H1 (cell line): ENCODE measurements at regions not wholly inside any gene's neighbourhood (a gene's known extent, or its start where the extent isn't known, plus 50 kb on each side); places are given as distances from the start of the nearest gene placed in this dataset.

Experiments
- CTCF ChIA-PET: fragments of 300-600 bp; sonication (Branson Sonifier 250); formaldehyde crosslinking; loops from one replicate; lab custom pipeline; 2021; ENCODE audit not compliant: partially characterized antibody; lab: Charles Lee
- POLR2A ChIA-PET: fragments of 300-600 bp; sonication (Branson Sonifier 250); formaldehyde crosslinking; loops from one replicate; lab custom pipeline; 2021; ENCODE audit warnings: inconsistent platforms; ENCODE audit not compliant: partially characterized antibody; lab: Charles Lee
- DNase-seq, 2 experiments: peaks; one replicate each; pipeline versions ENCODE4 v3.0.0 to v3.0.0-alpha.2; 2010 to 2022; ENCODE audit warnings: low spot score in 2 of 2, low read depth in 1 of 2, mixed read lengths in 1 of 2
- FAIRE-seq: peaks from 2 replicates; lab custom pipeline; 2011; peaks lifted over from hg19 to GRCh38; lab: Jason Lieb, UNC
- H2AFZ ChIP-seq: 2 replicates; pipeline ENCODE4 v1.8.1; 2012; ENCODE audit warnings: low read length, inconsistent platforms
- H2AK5ac ChIP-seq: 2 replicates; pipeline ENCODE4 v1.6.1; 2013; ENCODE audit warnings: low read depth, low read length
- H2BK120ac ChIP-seq: replicated peaks from 2 replicates; pipeline ENCODE3; 2013; ENCODE audit warnings: low read depth, low read length, inconsistent platforms
- H2BK12ac ChIP-seq: 2 replicates; pipeline ENCODE4 v1.6.1; 2013; ENCODE audit warnings: low read depth, low read length
- H2BK15ac ChIP-seq: 2 replicates; pipeline ENCODE4 v1.6.1; 2013; ENCODE audit warnings: low read length
- H2BK20ac ChIP-seq: 2 replicates; pipeline ENCODE4 v1.6.1; 2013; ENCODE audit warnings: low read length
- H2BK5ac ChIP-seq: 2 replicates; pipeline ENCODE4 v1.6.1; 2013; ENCODE audit warnings: low read depth, low read length
- H3K14ac ChIP-seq: 2 replicates; pipeline ENCODE4 v1.6.1; 2013; ENCODE audit warnings: inconsistent platforms; ENCODE audit not compliant: insufficient read length
- H3K18ac ChIP-seq: 2 replicates; pipeline ENCODE4 v1.6.1; 2013; ENCODE audit warnings: low read length; ENCODE audit errors: extremely low read depth
- H3K23ac ChIP-seq: 2 replicates; pipeline ENCODE4 v1.6.1; 2013; ENCODE audit warnings: inconsistent platforms; ENCODE audit not compliant: insufficient read length
- H3K23me2 ChIP-seq: 2 replicates; pipeline ENCODE4 v1.6.1; 2013; ENCODE audit warnings: low read depth, low read length
- H3K27ac ChIP-seq: 2 replicates; pipeline ENCODE4 v1.6.1; 2011; ENCODE audit warnings: low read depth, low read length, inconsistent platforms
- H3K27me3 ChIP-seq, 4 experiments: replicated peaks in 1 of 4; 1 replicate in 1 of 4; 2 replicates in 3 of 4; pipeline versions ENCODE4 v1.6.1 to v1.8.1; 2011 to 2013; ENCODE audit warnings: low read length in 3 of 4, mild to moderate bottlenecking in 3 of 4, inconsistent platforms in 2 of 4, mixed read lengths in 2 of 4, moderate library complexity in 1 of 4; ENCODE audit not compliant: control insufficient read depth in 3 of 4, insufficient read depth in 3 of 4; ENCODE audit errors: extremely low read depth in 1 of 4
- H3K36me3 ChIP-seq, 4 experiments: 2 replicates each; pipeline versions ENCODE4 v1.6.1 to v1.8.1; 2011 to 2013; ENCODE audit warnings: mild to moderate bottlenecking in 4 of 4, low read length in 3 of 4, moderate library complexity in 2 of 4, control low read depth in 1 of 4, inconsistent platforms in 1 of 4; ENCODE audit not compliant: insufficient read depth in 4 of 4, control insufficient read depth in 2 of 4
- H3K4ac ChIP-seq: replicated peaks from 2 replicates; pipeline ENCODE3; 2013; ENCODE audit warnings: low read length, low read depth, mixed read lengths, inconsistent platforms; ENCODE audit not compliant: insufficient read length
- H3K4me1 ChIP-seq, 4 experiments: replicated peaks in 1 of 4; 1 replicate in 1 of 4; 2 replicates in 3 of 4; pipeline versions ENCODE4 v1.6.1 to v1.8.1; 2011 to 2013; ENCODE audit warnings: low read length in 3 of 4, inconsistent platforms in 2 of 4, mixed read lengths in 1 of 4; ENCODE audit not compliant: insufficient read depth in 4 of 4, control insufficient read depth in 3 of 4
- H3K4me2 ChIP-seq, 2 experiments: 2 replicates each; pipeline versions ENCODE4 v1.6.1 to v1.8.1; 2011 to 2013; ENCODE audit warnings: low read depth in 2 of 2, low read length in 2 of 2, control low read depth in 1 of 2, inconsistent platforms in 1 of 2, mild to moderate bottlenecking in 1 of 2; ENCODE audit not compliant: insufficient read depth in 1 of 2
- H3K4me3 ChIP-seq, 4 experiments: fragments of 200-600, 300-600 bp in 1 of 4; sonication (generic), shearing (Covaris generic), sonication (Bioruptor Twin) in 1 of 4; 2 replicates each; pipeline versions ENCODE4 v1.5.1 to v1.8.1; 2011 to 2016; ENCODE audit warnings: low read length in 4 of 4, low read depth in 3 of 4, control low read depth in 2 of 4, inconsistent platforms in 2 of 4, mild to moderate bottlenecking in 2 of 4, mixed read lengths in 1 of 4, moderate library complexity in 1 of 4; ENCODE audit not compliant: insufficient read depth in 2 of 4; ENCODE audit errors: extremely low read depth in 1 of 4
- H3K56ac ChIP-seq: replicated peaks from 2 replicates; pipeline ENCODE3; 2013; ENCODE audit warnings: low read depth, mild to moderate bottlenecking, mixed read lengths, low read length, inconsistent platforms; ENCODE audit not compliant: insufficient read length
- H3K79me1 ChIP-seq: 2 replicates; pipeline ENCODE4 v1.6.1; 2013; ENCODE audit warnings: low read depth, low read length, control low read depth
- H3K79me2 ChIP-seq, 2 experiments: 2 replicates each; pipeline versions ENCODE4 v1.6.1 to v1.8.1; 2012 to 2013; ENCODE audit warnings: low read length in 2 of 2, mild to moderate bottlenecking in 2 of 2, inconsistent platforms in 1 of 2; ENCODE audit not compliant: insufficient read depth in 2 of 2, control insufficient read depth in 1 of 2
- H3K9ac ChIP-seq, 4 experiments: replicated peaks in 1 of 4; 1 replicate in 1 of 4; 2 replicates in 3 of 4; pipeline versions ENCODE4 v1.6.1 to v1.8.1; 2011 to 2013; ENCODE audit warnings: low read depth in 3 of 4, low read length in 3 of 4, control low read depth in 2 of 4, mild to moderate bottlenecking in 2 of 4, moderate library complexity in 2 of 4, inconsistent platforms in 1 of 4; ENCODE audit errors: extremely low read depth in 1 of 4
- H3K9me3 ChIP-seq, 2 experiments: 2 replicates each; pipeline versions ENCODE4 v1.6.1 to v1.8.1; 2012 to 2013; ENCODE audit warnings: mild to moderate bottlenecking in 2 of 2, moderate library complexity in 2 of 2, control low read depth in 1 of 2, inconsistent platforms in 1 of 2, low read depth in 1 of 2, low read length in 1 of 2, mixed read lengths in 1 of 2; ENCODE audit not compliant: insufficient read depth in 2 of 2
- H4K20me1 ChIP-seq, 2 experiments: replicated peaks in 1 of 2; 2 replicates each; pipeline versions ENCODE3 to v1.8.1; 2011 to 2013; ENCODE audit warnings: inconsistent platforms in 2 of 2, low read length in 2 of 2, mild to moderate bottlenecking in 1 of 2; ENCODE audit not compliant: insufficient read depth in 2 of 2, control insufficient read depth in 1 of 2
- H4K5ac ChIP-seq: 2 replicates; pipeline ENCODE4 v1.6.1; 2013; ENCODE audit warnings: low read length, low read depth, mixed read lengths, inconsistent platforms; ENCODE audit not compliant: insufficient read length
- H4K8ac ChIP-seq: 2 replicates; pipeline ENCODE4 v1.8.0; 2013; ENCODE audit warnings: mild to moderate bottlenecking, moderate library complexity, low read length, inconsistent platforms; ENCODE audit not compliant: insufficient read depth; ENCODE audit errors: extremely low read depth
- H4K91ac ChIP-seq: replicated peaks from 2 replicates; pipeline ENCODE3; 2013; ENCODE audit warnings: low read length, mixed read lengths, inconsistent platforms; ENCODE audit not compliant: insufficient read length
- NRF1 ChIP-seq: IDR thresholded peaks from 2 replicates; pipeline ENCODE4 v1.6.1; 2011; ENCODE audit warnings: mild to moderate bottlenecking, low read depth, low read length, improper control_type of control experiment
- WGBS, 2 experiments: shearing (Covaris generic) in 1 of 2; methylation state at CpG; one replicate each; pipeline versions ENCODE4 v1.1.6 to v1.1.7; 2013 to 2015; ENCODE audit warnings: low lambda C conversion rate in 2 of 2, mixed read lengths in 2 of 2, inconsistent platforms in 1 of 2, low coverage in 1 of 2, missing lambda C conversion rate in 1 of 2; ENCODE audit not compliant: insufficient replicate concordance in 2 of 2, insufficient coverage in 1 of 2, insufficient read length in 1 of 2; ENCODE audit errors: extremely low coverage in 1 of 2, missing lambda C conversion rate in 1 of 2; 5-methylcytosine and 5-hydroxymethylcytosine counted together

- no peak overlapping the region for H3K9ac ChIP-seq
- H3K23me2 ChIP-seq: no peaks in the 10 kb centered on the region
- peaks cover 0 to 3% of the 10 kb centered on the region in 2 experiments for H4K20me1 ChIP-seq
- no peak overlapping the region for H3K18ac ChIP-seq
- H2BK15ac ChIP-seq: no peak overlapping the region
- H3K23ac ChIP-seq: no peak overlapping the region
- H3K27me3 ChIP-seq: no peaks in the 10 kb centered on the region; a peak in 1 of 7 replicates
- H3K36me3 ChIP-seq: no peaks in the 10 kb centered on the region
- ChIA-PET POLR2A (no interaction called here), CTCF (interaction anchor here (2.0 kb wide), 1 partner anchor 69 kb away, joined by 10 read pairs; no protein-coding TSS in a partner anchor)
- no peak overlapping the region for H3K56ac ChIP-seq
- no peak overlapping the region for H2AK5ac ChIP-seq
- H3K79me1 ChIP-seq: no peaks in the 10 kb centered on the region
- no peak overlapping the region for H4K5ac ChIP-seq
- 95% methylated on average over 9 of the region's 9 CpGs; no CpG with 5 or more reads in 1 of the 2 experiments for WGBS, 2 experiments
- H4K8ac ChIP-seq: no peak overlapping the region
- no peak overlapping the region for H3K4ac ChIP-seq
- H2AFZ ChIP-seq: no peak overlapping the region
- H3K27ac ChIP-seq: no peak overlapping the region
- H3K14ac ChIP-seq: no peak overlapping the region
- no peak overlapping the region for H3K4me2 ChIP-seq
- DNase-seq (no peak), FAIRE-seq (no peak)
- H2BK5ac ChIP-seq: no peak overlapping the region
- H2BK12ac ChIP-seq: no peak overlapping the region
- H3K9me3 ChIP-seq: peaks cover 5 to 6% of the 10 kb centered on the region in 2 experiments; a peak in 3 of 4 replicates
- H3K79me2 ChIP-seq: no peaks in the 10 kb centered on the region
- no peak overlapping the region for H2BK20ac ChIP-seq
- H3K4me1 ChIP-seq: no peaks in the 10 kb centered on the region
- no peak overlapping the region for H4K91ac ChIP-seq
- no peak overlapping the region for H2BK120ac ChIP-seq
- no peak overlapping the region for H3K4me3 ChIP-seq
- no peak for TF ChIP-seq NRF1
Measured at GRCh38 chr16:86321491-86321890, 188.8 kb upstream of the FOXF1 start.
